Tibial nerve (tissue), 4 donors: ENCODE measurements at regions not wholly inside any gene's neighbourhood (a gene's known extent, or its start where the extent isn't known, plus 50 kb on each side); places are given as distances from the start of the nearest gene placed in this dataset.

Source experiments
- DNase-seq, 2 donors: peaks; one replicate each; pipeline ENCODE4 v3.0.0-alpha.2; 2019; ENCODE audit warnings: low spot score in 2 of 2
- H3K27ac ChIP-seq, 4 donors: fragments of 200-600 bp; sonication (generic) in 3 of 4; one replicate each; pipeline ENCODE4 v1.5.1; 2017 to 2019; ENCODE audit warnings: mild to moderate bottlenecking in 1 of 4
- H3K27me3 ChIP-seq, 2 donors: fragments of 200-600 bp; sonication (generic) in 1 of 2; one replicate each; pipeline versions ENCODE4 v1.5.1 to v1.6.0; 2017 to 2019
- H3K36me3 ChIP-seq, 3 donors: fragments of 200-600 bp; sonication (generic); one replicate each; pipeline ENCODE4 v1.5.1; 2018 to 2019
- H3K4me1 ChIP-seq, 4 donors: fragments of 200-600 bp; sonication (generic) in 3 of 4; one replicate each; pipeline ENCODE4 v1.5.1; 2017 to 2019
- H3K4me3 ChIP-seq, 4 donors: fragments of 200-600 bp; sonication (generic) in 3 of 4; one replicate each; pipeline ENCODE4 v1.5.1; 2017 to 2019; ENCODE audit warnings: mild to moderate bottlenecking in 1 of 4, moderate library complexity in 1 of 4
- H3K9me3 ChIP-seq, 4 donors: fragments of 200-600 bp; sonication (generic) in 3 of 4; one replicate each; pipeline ENCODE4 v1.5.1; 2017 to 2019
- CTCF ChIP-seq, 5 experiments: fragments of 200-600 bp in 3 of 5; fragments of 450-650 bp in 2 of 5; sonication (generic) in 3 of 5; IDR thresholded peaks; one replicate each; pipeline ENCODE4 v1.5.1; 2016 to 2019; ENCODE audit warnings: antibody characterized with exemption in 5 of 5, mild to moderate bottlenecking in 3 of 5, moderate library complexity in 2 of 5
- EP300 ChIP-seq, 2 donors: sonication (generic); formaldehyde crosslinking; IDR thresholded peaks; one replicate each; pipeline ENCODE4 v1.6.1; 2017; ENCODE audit warnings: antibody characterized with exemption in 2 of 2, mild to moderate bottlenecking in 1 of 2
- POLR2A ChIP-seq, 2 donors: fragments of 450-650 bp; IDR thresholded peaks; one replicate each; pipeline ENCODE4 v1.6.1; 2017; ENCODE audit warnings: antibody characterized with exemption in 2 of 2, mild to moderate bottlenecking in 2 of 2, moderate library complexity in 2 of 2
- WGBS, 2 donors: methylation state at CpG; one replicate each; pipeline ENCODE4 v1.1.5; 2018; 5-methylcytosine and 5-hydroxymethylcytosine counted together

- Histone ChIP-seq H3K4me3 (no peak overlapping the region), H3K27me3 (no peaks in the 10 kb centered on the region), H3K9me3 (peaks cover 0 to 11% (median 0%) of the 10 kb centered on the region in 4 donors), H3K36me3 (no peaks in the 10 kb centered on the region), H3K27ac (no peak overlapping the region), H3K4me1 (no peaks in the 10 kb centered on the region)
- WGBS, 2 donors: 75 to 81% methylated on average over 2 of the region's 2 CpGs
- TF ChIP-seq CTCF (IDR thresholded peaks at IDR 0.05): no peak
- TF ChIP-seq EP300 (IDR thresholded peaks at IDR 0.05): no peak
- no peak for TF ChIP-seq POLR2A (IDR thresholded peaks at IDR 0.05)
- no peak for DNase-seq
Observed at GRCh38 chr10:53749439-53749838, 976.9 kb upstream of the MBL2 start.

- Histone ChIP-seq H3K36me3 (no peaks in the 10 kb centered on the region), H3K9me3 (peaks cover 0 to 11% (median 0%) of the 10 kb centered on the region in 4 donors), H3K4me3 (no peak overlapping the region), H3K27ac (no peak overlapping the region), H3K4me1 (no peaks in the 10 kb centered on the region), H3K27me3 (no peaks in the 10 kb centered on the region)
- DNase-seq: no peak
- WGBS, 2 donors: 95 to 97% methylated on average over 1 of the region's 1 CpG
- no peak for TF ChIP-seq POLR2A (IDR thresholded peaks at IDR 0.05)
- TF ChIP-seq EP300 (IDR thresholded peaks at IDR 0.05): no peak
- no peak for TF ChIP-seq CTCF (IDR thresholded peaks at IDR 0.05)
Observed at GRCh38 chr10:53748319-53748718, 975.7 kb upstream of the MBL2 start.

DNA sequence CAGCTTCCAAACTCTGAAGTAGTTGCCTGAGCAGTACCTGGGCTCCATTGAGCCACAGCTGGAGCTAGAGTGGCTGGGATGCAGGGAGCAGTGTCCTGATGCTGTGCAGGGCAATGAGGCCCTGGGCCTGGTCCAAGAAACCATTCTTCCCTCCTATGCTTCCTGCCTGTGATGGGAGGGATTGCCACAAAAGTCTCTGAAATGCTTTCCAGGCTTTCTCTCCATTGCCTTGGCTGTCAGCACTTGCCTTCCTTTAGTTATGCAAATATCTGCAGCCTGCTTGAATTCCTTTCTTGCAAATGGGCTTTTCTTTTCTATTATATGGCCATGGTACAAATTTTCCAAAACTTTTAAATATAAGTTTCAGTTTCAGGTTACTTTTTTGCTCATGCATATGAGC is 972.2 kb upstream of the MBL2 start:
- H3K27ac ChIP-seq: no peak overlapping the region
- H3K9me3 ChIP-seq: peaks cover 0 to 9% (median 0%) of the 10 kb centered on the region in 4 donors
- no peak overlapping the region for H3K4me3 ChIP-seq
- H3K36me3 ChIP-seq: no peaks in the 10 kb centered on the region
- H3K4me1 ChIP-seq: no peaks in the 10 kb centered on the region
- no peak for TF ChIP-seq POLR2A (IDR thresholded peaks at IDR 0.05)
- TF ChIP-seq EP300 (IDR thresholded peaks at IDR 0.05): no peak
- no peak for TF ChIP-seq CTCF (IDR thresholded peaks at IDR 0.05)
- H3K27me3 ChIP-seq: no peaks in the 10 kb centered on the region
- no peak for DNase-seq

DNA sequence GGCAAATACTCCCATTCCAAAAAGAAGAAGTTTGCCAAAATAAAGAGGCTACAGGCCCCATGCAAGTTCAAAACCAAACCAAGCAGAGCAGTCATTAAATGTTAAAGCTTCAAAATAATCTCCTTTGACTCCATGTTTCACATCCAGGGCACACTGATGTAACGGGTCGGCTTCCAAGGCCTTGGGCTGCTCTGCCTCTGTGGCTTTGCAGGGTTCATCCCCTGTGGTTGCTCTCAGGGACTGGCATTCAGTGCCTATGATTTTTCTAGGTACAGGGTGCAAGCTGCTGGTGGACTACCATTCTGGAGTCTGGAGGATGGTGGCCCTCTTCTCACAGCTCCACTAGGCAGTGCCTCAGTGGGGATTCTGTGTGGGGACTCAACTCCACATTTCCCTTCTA is 971.6 kb upstream of the MBL2 start:
- DNase-seq: no peak
- Histone ChIP-seq H3K27ac (no peak overlapping the region), H3K9me3 (peaks cover 0 to 3% (median 0%) of the 10 kb centered on the region in 4 donors), H3K4me1 (no peaks in the 10 kb centered on the region), H3K4me3 (no peak overlapping the region), H3K27me3 (no peaks in the 10 kb centered on the region), H3K36me3 (no peaks in the 10 kb centered on the region)
- TF ChIP-seq POLR2A (IDR thresholded peaks at IDR 0.05) (no peak), EP300 (IDR thresholded peaks at IDR 0.05) (no peak), CTCF (IDR thresholded peaks at IDR 0.05) (no peak)
- WGBS, 2 donors: 100% methylated on average over 2 of the region's 2 CpGs

DNA sequence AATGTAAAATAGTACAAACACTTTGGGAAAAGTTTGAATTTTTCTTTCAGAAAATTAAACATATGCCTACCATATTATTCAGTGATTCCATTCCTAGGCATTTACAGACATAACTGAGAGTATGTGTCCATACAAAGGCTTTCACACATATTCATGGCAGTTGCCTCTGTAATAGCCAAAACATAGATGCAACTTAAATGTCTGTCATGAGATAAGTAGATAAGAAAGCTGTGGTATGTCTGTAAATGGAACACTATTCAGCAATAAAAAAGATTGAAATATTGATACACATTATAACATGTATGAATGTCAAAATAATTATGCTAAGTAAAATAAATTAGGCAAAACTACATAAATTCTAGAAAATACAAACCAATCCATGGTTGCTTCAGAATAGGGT is 964.5 kb upstream of the MBL2 start:
- no peak overlapping the region for H3K27ac ChIP-seq
- H3K4me1 ChIP-seq: no peaks in the 10 kb centered on the region
- H3K4me3 ChIP-seq: no peak overlapping the region
- TF ChIP-seq EP300 (IDR thresholded peaks at IDR 0.05): no peak
- no peak for TF ChIP-seq CTCF (IDR thresholded peaks at IDR 0.05)
- TF ChIP-seq POLR2A (IDR thresholded peaks at IDR 0.05): no peak
- H3K9me3 ChIP-seq: no peaks in the 10 kb centered on the region
- H3K36me3 ChIP-seq: no peaks in the 10 kb centered on the region
- H3K27me3 ChIP-seq: no peaks in the 10 kb centered on the region
- no peak for DNase-seq
